Prostate gland (tissue), 2 donors: ENCODE measurements at regions not wholly inside any gene's neighbourhood (a gene's known extent, or its start where the extent isn't known, plus 50 kb on each side); places are given as distances from the start of the nearest gene placed in this dataset.

Source experiments
- POLR2A ChIP-seq: fragments of 450-650 bp; IDR thresholded peaks from one replicate; pipeline ENCODE4 v1.6.1; 2016; ENCODE audit warnings: antibody characterized with exemption, mild to moderate bottlenecking
- TF ChIP-seq, protein P1 (sequence below), 4 experiments: fragments of 200-600 bp in 2 of 4; fragments of 450-650 bp in 2 of 4; sonication (generic) in 2 of 4; IDR thresholded peaks; 1 replicate in 3 of 4; 2 replicates in 1 of 4; pipeline ENCODE4 v1.5.1; 2016 to 2019; ENCODE audit warnings: antibody characterized with exemption in 4 of 4, mild to moderate bottlenecking in 2 of 4, moderate library complexity in 2 of 4

GRCh38 chr2:145136702-145137101, 616.8 kb upstream of the ZEB2 start:
- no peak for TF ChIP-seq POLR2A
- TF ChIP-seq, protein P1, sequence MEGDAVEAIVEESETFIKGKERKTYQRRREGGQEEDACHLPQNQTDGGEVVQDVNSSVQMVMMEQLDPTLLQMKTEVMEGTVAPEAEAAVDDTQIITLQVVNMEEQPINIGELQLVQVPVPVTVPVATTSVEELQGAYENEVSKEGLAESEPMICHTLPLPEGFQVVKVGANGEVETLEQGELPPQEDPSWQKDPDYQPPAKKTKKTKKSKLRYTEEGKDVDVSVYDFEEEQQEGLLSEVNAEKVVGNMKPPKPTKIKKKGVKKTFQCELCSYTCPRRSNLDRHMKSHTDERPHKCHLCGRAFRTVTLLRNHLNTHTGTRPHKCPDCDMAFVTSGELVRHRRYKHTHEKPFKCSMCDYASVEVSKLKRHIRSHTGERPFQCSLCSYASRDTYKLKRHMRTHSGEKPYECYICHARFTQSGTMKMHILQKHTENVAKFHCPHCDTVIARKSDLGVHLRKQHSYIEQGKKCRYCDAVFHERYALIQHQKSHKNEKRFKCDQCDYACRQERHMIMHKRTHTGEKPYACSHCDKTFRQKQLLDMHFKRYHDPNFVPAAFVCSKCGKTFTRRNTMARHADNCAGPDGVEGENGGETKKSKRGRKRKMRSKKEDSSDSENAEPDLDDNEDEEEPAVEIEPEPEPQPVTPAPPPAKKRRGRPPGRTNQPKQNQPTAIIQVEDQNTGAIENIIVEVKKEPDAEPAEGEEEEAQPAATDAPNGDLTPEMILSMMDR (IDR thresholded peaks at IDR 0.05), result no peak
